CD4-positive, alpha-beta T cell treated with Interleukin-6 at 100 ng/mL for 8 hours (primary cell): ENCODE measurements at regions not wholly inside any gene's neighbourhood (a gene's known extent, or its start where the extent isn't known, plus 50 kb on each side); places are given as distances from the start of the nearest gene placed in this dataset.

Source experiments
- DNase-seq: peaks from one replicate; pipeline ENCODE4 v3.0.0-alpha.2; 2020; ENCODE audit warnings: mixed read lengths, low spot score

DNA sequence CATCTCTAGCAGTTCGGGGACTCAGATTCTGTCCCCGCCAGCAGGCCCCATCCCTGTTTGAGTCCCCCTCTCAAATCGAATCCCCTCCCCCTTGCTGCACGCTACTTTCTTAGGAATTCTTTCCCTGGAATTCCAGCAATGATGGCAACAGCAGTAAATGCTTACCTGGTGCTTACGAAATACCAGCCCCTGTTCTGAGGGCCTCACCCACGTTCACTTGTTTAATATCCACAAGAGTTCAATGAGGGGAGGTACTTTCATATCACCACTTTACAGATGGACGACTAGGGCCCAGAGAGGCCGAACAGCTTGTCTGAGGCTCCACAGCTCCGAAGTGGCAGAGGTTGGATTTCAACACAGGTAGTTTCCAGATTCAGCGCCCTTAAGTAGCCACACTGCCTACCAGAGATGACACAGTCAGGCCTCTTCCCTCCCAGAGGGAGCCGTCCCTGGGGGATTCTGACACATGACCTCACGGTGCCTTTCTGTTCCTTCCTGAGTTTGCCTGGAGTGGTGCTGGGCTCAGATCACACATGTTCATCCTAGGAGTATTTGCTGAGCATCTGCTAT lies 120.7 kb upstream of the GSE1 start:
- no peak for DNase-seq

- no peak for DNase-seq
Observed at GRCh38 chr16:85494315-85494714, 118.8 kb upstream of the GSE1 start.

- DNase-seq, result no peak
Observed at GRCh38 chr16:85495259-85495658, 117.9 kb upstream of the GSE1 start.

- DNase-seq, result no peak
Observed at GRCh38 chr16:85495823-85496538, 117.1 kb upstream of the GSE1 start.

DNA sequence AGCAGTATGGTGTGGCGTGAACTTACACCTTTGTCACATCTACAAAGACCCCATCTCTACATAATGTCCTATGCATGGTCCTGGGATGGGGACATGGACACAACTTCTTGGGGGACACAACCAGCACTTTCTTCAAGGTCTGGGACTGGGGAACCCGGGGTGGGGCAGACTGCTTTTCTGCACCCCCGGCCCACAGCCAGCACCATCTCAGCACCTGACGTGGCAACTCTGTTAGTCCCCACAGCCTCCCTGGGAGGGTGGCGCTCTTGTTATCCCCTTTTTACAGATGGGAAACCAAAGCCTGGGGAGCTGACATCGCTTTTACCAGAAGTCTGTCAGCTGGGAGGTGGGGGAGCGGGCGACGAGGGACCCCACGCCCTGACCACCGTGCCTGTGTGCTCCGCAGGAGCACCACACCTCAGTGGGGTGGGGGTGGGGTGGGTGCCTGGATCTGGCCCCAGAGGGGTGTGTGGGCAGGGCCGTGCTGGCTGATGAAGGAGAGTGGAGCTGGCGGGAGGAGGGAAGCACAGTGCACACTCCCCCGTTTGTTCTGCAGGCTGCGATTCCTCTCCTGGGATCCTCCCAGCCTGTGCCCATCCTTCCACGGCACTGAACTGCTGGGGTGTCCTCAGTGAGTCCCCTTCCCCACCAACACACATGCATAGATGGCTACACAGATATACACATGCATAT lies 115.4 kb upstream of the GSE1 start:
- DNase-seq, result no peak

- no peak for DNase-seq
Observed at GRCh38 chr16:85498607-85499006, 114.5 kb upstream of the GSE1 start.

- DNase-seq, result no peak
Observed at GRCh38 chr16:85500220-85500619, 112.9 kb upstream of the GSE1 start.

DNA sequence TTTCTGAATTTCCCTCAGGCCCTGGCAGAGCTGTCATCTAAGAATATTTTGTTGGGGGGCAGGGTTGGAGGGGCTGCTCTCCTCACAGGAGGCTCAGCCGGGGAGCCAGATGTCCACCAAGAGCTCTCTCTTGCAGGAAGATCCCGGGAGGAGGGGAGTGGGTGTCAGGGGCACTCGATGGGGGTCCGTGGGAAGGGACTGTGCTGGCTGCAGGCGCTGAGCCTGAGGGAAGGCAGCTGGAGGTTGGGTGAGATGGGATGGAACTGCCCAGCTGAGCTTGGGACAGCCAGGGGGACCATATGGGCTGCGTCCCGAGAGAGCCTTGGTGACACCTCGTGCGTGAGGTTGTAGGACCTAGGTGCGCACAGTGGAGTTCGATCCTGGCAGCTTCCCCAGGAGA lies 111.2 kb upstream of the GSE1 start:
- DNase-seq, result no peak

DNA sequence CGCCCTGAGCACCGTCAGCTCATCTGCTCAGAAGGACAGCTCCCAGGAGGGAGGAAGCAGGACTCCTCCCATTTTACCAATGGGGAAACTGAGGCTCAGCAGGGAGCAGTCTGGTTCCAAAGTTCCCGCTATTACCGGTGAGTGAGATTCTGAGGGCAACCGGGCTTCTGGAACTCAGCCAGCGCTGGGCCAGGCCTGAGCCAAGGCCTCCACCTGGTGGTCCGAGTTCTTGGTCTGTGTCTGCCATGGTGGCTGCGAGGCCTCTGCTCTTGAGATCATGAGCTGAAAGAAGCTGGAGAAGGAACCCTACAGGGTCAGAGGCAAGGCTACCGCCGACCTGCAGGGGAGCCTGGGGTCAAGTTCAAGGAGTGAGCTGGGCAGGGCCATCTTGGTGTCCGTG lies 110.8 kb upstream of the GSE1 start:
- no peak for DNase-seq

- DNase-seq, result no peak
Observed at GRCh38 chr16:85503679-85504231, 109.4 kb upstream of the GSE1 start.

DNA sequence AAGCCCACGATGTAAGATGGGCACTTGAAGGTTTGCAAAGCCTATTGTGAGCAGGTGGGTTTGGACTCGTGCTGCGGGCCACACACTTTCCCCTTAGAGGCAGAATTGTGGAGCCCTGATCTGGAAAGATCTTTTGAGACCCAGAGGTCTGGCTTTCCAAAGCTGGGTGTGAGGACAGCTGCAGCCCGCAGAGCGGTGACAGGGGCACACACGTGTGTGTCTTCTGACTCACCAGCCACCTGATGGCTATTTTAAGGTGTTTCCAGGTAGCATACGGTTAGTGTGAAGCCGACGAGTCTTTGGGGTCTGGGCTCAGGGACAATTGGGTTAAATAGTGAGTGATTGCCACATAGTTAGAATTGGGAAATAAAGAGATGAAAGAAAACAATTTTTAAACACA lies 108.9 kb upstream of the GSE1 start:
- DNase-seq, result no peak

DNA sequence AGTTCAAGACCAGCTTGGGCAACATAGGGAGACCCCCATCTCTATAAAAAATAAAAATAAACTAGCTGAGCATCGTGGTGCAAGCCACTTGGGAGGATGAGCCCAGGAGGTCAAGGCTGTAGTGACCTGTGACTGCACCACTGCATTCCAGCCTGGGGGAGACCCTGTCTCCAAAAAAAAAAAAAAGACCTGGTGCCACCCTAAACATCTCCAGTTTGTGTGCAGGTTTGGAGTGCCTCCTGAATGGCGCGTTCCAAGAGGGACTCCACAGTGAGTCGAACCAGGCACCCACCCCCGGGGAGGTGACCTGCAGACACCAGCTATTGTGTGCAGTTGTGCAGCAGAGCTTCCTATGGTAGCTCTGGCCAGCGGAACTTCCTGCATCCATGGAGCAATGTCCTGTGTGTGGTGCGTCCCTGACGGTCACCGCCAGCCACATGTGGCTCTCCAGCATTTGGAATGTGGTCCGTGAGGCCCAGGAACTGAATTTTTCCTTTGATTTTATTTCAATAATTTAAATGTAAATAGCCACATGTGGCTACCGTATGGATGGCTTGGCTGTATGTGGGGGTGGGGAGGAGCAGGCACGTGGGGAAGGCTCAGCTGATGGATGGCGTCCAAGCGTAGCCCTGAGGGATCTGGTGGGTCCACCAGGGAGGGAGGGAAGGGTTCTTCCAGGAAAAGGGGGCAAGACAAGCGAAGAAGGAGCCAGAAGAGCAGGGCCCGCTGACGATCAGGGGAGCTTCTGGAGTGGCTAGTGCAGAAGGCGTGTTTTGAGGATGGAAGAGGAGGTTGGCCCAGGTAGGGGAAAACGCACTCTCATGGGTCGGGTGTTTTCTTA lies 107.1 kb upstream of the GSE1 start:
- DNase-seq, result no peak

DNA sequence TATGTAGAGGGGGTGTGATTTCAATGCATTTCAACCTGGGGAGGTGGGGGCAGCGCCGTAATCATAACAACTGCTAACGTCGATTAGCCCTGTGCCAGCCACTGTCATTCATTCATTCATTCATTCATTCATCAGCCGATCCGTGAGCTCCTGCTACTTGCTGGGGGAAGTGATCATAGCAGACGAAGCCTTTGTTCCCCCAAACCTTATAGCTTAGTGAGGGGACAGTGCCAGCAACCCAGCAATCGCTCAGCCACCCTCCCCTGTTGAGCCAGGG lies 106.5 kb upstream of the GSE1 start:
- DNase-seq, result no peak

- DNase-seq, result no peak
Observed at GRCh38 chr16:85507342-85507741, 105.8 kb upstream of the GSE1 start.

DNA sequence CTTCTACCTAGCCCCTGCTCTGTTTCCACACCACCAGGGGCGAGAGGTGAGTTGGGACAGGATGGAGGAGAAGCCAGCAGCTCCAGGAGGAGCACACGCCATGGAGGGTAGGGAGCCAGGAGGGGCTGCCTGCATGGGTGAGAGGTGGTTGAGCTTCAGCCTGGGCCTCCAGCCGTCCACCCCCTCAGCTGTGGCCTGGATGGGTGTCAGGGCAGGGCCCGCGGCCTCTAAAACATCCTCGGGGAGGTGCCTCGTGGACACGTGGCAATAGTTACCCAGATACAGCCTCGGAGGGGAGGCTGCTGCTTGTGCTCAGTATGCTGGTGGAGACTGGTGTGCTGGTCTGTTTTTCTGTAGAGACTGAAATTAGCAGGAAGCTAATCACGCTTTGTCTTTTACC lies 104.7 kb upstream of the GSE1 start:
- DNase-seq, result no peak

DNA sequence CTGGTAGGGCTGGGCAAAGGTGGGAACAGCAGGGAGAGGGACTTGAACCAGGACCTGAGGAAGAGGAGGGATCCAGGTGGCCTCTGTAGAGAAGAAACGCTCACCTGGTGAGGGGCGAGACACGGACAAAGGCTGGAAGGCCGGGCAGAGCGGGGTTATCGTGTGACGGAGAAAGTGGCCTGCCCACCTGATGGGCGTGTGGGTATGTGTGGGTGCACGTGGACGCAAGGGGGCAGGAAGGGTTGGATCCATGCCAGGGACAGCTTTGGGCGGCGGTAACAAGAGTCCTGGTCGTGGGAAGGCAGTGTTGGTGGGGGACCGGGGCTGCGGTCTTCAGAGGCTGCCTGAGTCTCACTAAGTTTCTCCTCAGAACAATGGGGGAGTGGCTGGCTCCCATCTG lies 104.1 kb upstream of the GSE1 start:
- DNase-seq, result no peak

- DNase-seq, result no peak
Observed at GRCh38 chr16:85510041-85510659, 103.0 kb upstream of the GSE1 start.

DNA sequence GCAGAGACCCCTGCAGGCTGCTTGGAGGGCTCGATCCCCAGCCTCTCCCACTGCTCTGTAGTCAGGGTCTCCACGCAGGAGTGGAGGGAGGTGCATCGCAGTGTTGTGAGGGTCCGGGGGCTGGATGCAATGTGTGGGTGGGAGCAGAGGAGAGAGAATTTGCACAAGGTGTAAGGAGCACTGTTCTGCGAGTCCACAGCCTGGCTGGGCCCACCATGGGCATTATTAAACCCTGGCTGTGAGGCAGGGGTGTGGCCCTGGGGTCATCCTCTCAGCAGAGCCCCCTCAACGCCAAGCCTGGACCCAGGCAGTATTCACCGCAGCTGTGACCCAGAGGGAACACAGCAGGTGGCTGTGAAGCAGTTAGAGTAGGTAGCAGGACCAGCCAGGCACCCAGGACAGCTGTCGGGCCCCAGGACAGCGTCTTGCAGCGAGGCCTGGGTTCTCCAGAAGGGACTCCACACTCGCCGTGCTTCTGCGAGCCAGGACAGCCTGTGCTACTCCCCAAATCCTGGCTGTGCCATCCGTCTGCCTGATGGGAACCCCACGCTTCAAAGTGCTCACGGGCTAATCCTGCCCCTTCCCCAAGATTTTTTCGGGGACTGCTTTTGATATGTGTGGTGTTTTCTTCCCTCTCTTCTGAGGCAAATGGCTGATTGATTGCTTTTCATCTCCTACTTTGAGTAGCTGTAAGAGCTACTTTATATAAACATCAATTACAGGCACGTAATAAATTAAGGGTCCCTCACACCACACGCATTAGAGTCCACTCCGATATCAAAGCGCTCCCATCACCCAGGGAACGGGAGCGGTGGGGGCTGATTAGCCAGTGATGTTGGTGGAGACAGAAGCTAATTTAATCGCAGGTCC lies 100.9 kb upstream of the GSE1 start:
- DNase-seq, result no peak

- no peak for DNase-seq
Observed at GRCh38 chr16:85512808-85513115, 100.4 kb upstream of the GSE1 start.

- no peak for DNase-seq
Observed at GRCh38 chr16:85513180-85513579, 99.9 kb upstream of the GSE1 start.

DNA sequence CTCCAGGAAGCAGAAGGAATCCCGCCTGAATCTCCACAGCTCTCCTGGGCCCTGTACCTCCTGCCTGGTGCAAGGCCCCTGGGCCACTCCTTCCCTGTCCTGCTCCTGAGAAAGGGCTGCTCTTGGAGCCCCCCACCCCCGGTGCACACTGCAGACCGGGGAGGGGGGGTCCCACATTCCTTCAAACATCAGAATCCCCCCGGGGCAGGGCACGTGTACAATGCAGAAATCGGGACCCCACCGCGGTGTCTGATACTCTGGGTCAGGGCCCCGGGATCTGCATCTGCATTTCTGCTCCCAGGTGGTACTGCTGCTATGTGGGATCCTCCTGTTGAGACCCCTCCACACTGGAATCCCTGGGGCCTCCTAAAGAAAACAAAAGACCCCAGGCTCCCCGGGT lies 99.5 kb upstream of the GSE1 start:
- no peak for DNase-seq

DNA sequence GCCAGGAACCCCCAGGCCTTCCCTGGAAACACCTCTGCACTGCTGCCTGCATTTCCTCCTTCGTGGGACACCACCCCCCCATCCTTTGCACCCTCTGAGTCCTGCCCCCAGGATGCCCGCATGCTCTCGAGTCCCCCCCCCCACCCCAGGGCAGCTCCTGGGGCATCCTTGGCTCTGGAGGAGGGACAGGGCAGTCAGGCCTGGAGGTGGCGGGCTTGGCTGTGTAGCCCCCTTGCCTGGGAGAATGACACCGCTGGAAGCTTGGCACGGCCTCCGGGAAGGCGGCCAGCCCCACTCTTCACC lies 98.9 kb upstream of the GSE1 start:
- DNase-seq, result no peak
